WTC11 (cell line): ENCODE measurements at regions not wholly inside any gene's neighbourhood (a gene's known extent, or its start where the extent isn't known, plus 50 kb on each side); places are given as distances from the start of the nearest gene placed in this dataset.

Experiments
- ATAC-seq: fragments of 200-7000 bp; cut with Tn5 transposase; 2 replicates; pipeline ENCODE4 v1.10.0; 2021; ENCODE audit warnings: mild to moderate bottlenecking, moderate library complexity
- CTCF ChIA-PET: fragments of 300-600 bp; sonication (Branson Sonifier 250); formaldehyde crosslinking; loops from one replicate; lab custom pipeline; 2021; ENCODE audit warnings: antibody characterized with exemption; lab: Charles Lee
- POLR2A ChIA-PET: fragments of 350-600 bp; sonication (Branson Sonifier 250); formaldehyde crosslinking; loops from one replicate; lab custom pipeline; 2021; ENCODE audit warnings: antibody characterized with exemption; lab: Charles Lee
- DNase-seq: peaks from one replicate; pipeline ENCODE4 v3.0.0; 2021; ENCODE audit warnings: low spot score
- H3K27ac Mint-ChIP-seq: 2 replicates; pipeline ENCODE4 v1.8.0; 2021; ENCODE audit warnings: mixed read lengths
- H3K27me3 Mint-ChIP-seq: 2 replicates; pipeline ENCODE4 v1.8.0; 2021; ENCODE audit warnings: low read depth, mild to moderate bottlenecking, moderate library complexity, mixed read lengths
- H3K36me3 Mint-ChIP-seq: 2 replicates; pipeline ENCODE4 v1.8.0; 2021; ENCODE audit warnings: mixed read lengths
- H3K4me1 Mint-ChIP-seq: 2 replicates; pipeline ENCODE4 v1.8.0; 2022; ENCODE audit warnings: mixed read lengths
- H3K4me3 Mint-ChIP-seq: 2 replicates; pipeline ENCODE4 v1.8.0; 2021; ENCODE audit warnings: mild to moderate bottlenecking, moderate library complexity, mixed read lengths
- H3K9me3 Mint-ChIP-seq: 2 replicates; pipeline ENCODE4 v1.8.0; 2021; ENCODE audit warnings: mixed read lengths
- ATF1 ChIP-seq: sonication (generic); formaldehyde crosslinking; IDR thresholded peaks from 2 replicates; pipeline ENCODE4 v1.8.1; 2023; ENCODE audit warnings: mild to moderate bottlenecking, moderate library complexity, missing genetic modification reagents
- CBFB ChIP-seq: sonication (generic); formaldehyde crosslinking; IDR thresholded peaks from 2 replicates; pipeline ENCODE4 v1.8.1; 2022; ENCODE audit warnings: mild to moderate bottlenecking, low read depth, missing genetic modification reagents
- ELF4 ChIP-seq: sonication (generic); formaldehyde crosslinking; IDR thresholded peaks from 2 replicates; pipeline ENCODE4 v1.8.1; 2022; ENCODE audit warnings: low read depth, mild to moderate bottlenecking, moderate library complexity, missing genetic modification reagents
- GRHL2 ChIP-seq: fragments of 250-450 bp; sonication (Bioruptor Pico); IDR thresholded peaks from 2 replicates; pipeline ENCODE4 v1.8.0; 2022; ENCODE audit warnings: mild to moderate bottlenecking, moderate library complexity; ENCODE audit not compliant: insufficient replicate concordance, severe bottlenecking
- JUN ChIP-seq: sonication (generic); formaldehyde crosslinking; IDR thresholded peaks from 2 replicates; pipeline ENCODE4 v1.8.0; 2023; ENCODE audit warnings: mild to moderate bottlenecking, missing genetic modification reagents
- KAT7 ChIP-seq: sonication (generic); formaldehyde crosslinking; IDR thresholded peaks from 2 replicates; pipeline ENCODE4 v1.8.1; 2023; ENCODE audit warnings: missing genetic modification reagents, mild to moderate bottlenecking, borderline replicate concordance
- MXD4 ChIP-seq: fragments of 250-450 bp; sonication (Bioruptor Pico); IDR thresholded peaks from 2 replicates; pipeline ENCODE4 v1.8.0; 2021; ENCODE audit warnings: mild to moderate bottlenecking, moderate library complexity, borderline replicate concordance
- MYBL2 ChIP-seq: sonication (generic); formaldehyde crosslinking; IDR thresholded peaks from 2 replicates; pipeline ENCODE4 v1.8.1; 2023; ENCODE audit warnings: mild to moderate bottlenecking, moderate library complexity, missing genetic modification reagents
- SMAD3 ChIP-seq: sonication (generic); formaldehyde crosslinking; IDR thresholded peaks from 2 replicates; pipeline ENCODE4 v1.8.0; 2022; ENCODE audit warnings: missing genetic modification reagents, mild to moderate bottlenecking, borderline replicate concordance
- SOX15 ChIP-seq: fragments of 250-450 bp; sonication (Bioruptor Pico); IDR thresholded peaks from 2 replicates; pipeline ENCODE4 v1.9.0; 2021; ENCODE audit warnings: mild to moderate bottlenecking
- TEAD4 ChIP-seq: sonication (generic); formaldehyde crosslinking; IDR thresholded peaks from 2 replicates; pipeline ENCODE4 v1.8.0; 2022; ENCODE audit warnings: mild to moderate bottlenecking, missing genetic modification reagents
- TP53 ChIP-seq: sonication (generic); formaldehyde crosslinking; IDR thresholded peaks from 2 replicates; pipeline ENCODE4 v1.8.1; 2023; ENCODE audit warnings: mild to moderate bottlenecking, missing genetic modification reagents
- ZNF219 ChIP-seq: sonication (generic); formaldehyde crosslinking; IDR thresholded peaks from 2 replicates; pipeline ENCODE4 v1.8.0; 2023; ENCODE audit warnings: missing genetic modification reagents, mild to moderate bottlenecking, borderline replicate concordance
- ZNF416 ChIP-seq: fragments of 250-450 bp; sonication (Bioruptor Pico); IDR thresholded peaks from 2 replicates; pipeline ENCODE4 v1.9.0; 2021; ENCODE audit warnings: mild to moderate bottlenecking, inconsistent platforms
- ZNF671 ChIP-seq: fragments of 250-450 bp; sonication (Bioruptor Pico); IDR thresholded peaks from 2 replicates; pipeline ENCODE4 v1.8.0; 2021; ENCODE audit warnings: mild to moderate bottlenecking
- TF ChIP-seq, protein P1 (sequence below): sonication (generic); formaldehyde crosslinking; IDR thresholded peaks from 2 replicates; pipeline ENCODE4 v1.8.1; 2022; ENCODE audit warnings: mild to moderate bottlenecking, missing genetic modification reagents, moderate library complexity, borderline replicate concordance
- TF ChIP-seq, protein P2 (sequence below): sonication (generic); formaldehyde crosslinking; IDR thresholded peaks from 2 replicates; pipeline ENCODE4 v1.8.0; 2022; ENCODE audit warnings: mild to moderate bottlenecking, missing genetic modification reagents
- TF ChIP-seq, protein P3 (sequence below): sonication (generic); formaldehyde crosslinking; IDR thresholded peaks from 2 replicates; pipeline ENCODE4 v1.8.0; 2022; ENCODE audit warnings: mild to moderate bottlenecking, missing genetic modification reagents
- TF ChIP-seq, protein P4 (sequence below): sonication (generic); formaldehyde crosslinking; conservative IDR thresholded peaks from 2 replicates; pipeline ENCODE4 v1.8.1; 2022; ENCODE audit warnings: mild to moderate bottlenecking, missing genetic modification reagents
- TF ChIP-seq, protein P5 (sequence below): sonication (generic); formaldehyde crosslinking; IDR thresholded peaks from 2 replicates; pipeline ENCODE4 v1.8.0; 2023; ENCODE audit warnings: missing genetic modification reagents
- TF ChIP-seq, protein P6 (sequence below): fragments of 250-450 bp; sonication (Bioruptor Pico); IDR thresholded peaks from 2 replicates; pipeline ENCODE4 v1.9.0; 2021; ENCODE audit warnings: mild to moderate bottlenecking
- TF ChIP-seq, protein P7 (sequence below): sonication (generic); formaldehyde crosslinking; IDR thresholded peaks from 2 replicates; pipeline ENCODE4 v1.8.0; 2023; ENCODE audit warnings: missing genetic modification reagents, mild to moderate bottlenecking, borderline replicate concordance

DNA sequence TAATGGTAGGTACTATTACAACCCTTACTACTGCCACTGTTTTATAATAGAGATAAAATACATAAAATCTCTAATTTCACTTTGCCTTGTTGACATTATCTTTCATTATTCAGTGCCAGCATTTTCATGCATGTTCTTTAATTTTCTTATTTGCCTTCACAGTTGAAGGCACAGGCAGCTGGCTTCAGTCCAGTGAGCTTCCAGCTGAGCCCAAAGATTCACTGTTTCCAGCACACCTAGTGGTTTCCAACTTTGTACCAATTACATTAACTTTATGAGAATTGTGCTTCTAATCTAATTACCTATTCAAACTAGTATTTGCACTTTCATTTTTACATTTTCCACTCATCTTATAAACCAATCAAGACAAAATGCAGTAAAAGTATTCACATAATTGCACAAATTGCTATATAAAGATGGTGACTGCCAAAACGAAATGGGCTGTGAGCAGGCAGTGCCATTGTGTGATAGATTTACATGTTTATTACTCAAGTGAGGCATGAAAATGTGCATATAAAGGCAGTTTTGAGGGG lies 228.3 kb downstream of the MFSD1 start:
- H3K4me1 Mint-ChIP-seq: no peaks in the 10 kb centered on the region
- no peak overlapping the region for H3K27ac Mint-ChIP-seq
- ChIA-PET POLR2A (no interaction called here), CTCF (no interaction called here)
- DNase-seq (no peak), ATAC-seq (no peak)
- H3K36me3 Mint-ChIP-seq: no peaks in the 10 kb centered on the region
- TF ChIP-seq CBFB (CRISPR knock-in tag) (no peak), ZNF416 (CRISPR knock-in tag) (no peak), GRHL2 (CRISPR knock-in tag) (no peak), ZNF219 (no peak), KAT7 (CRISPR knock-in tag) (no peak), ZNF671 (CRISPR knock-in tag) (no peak), ATF1 (no peak), SOX15 (CRISPR knock-in tag) (no peak), ELF4 (no peak), TP53 (no peak), SMAD3 (CRISPR knock-in tag) (no peak), MYBL2 (CRISPR knock-in tag) (no peak)
- TF ChIP-seq, protein P1, sequence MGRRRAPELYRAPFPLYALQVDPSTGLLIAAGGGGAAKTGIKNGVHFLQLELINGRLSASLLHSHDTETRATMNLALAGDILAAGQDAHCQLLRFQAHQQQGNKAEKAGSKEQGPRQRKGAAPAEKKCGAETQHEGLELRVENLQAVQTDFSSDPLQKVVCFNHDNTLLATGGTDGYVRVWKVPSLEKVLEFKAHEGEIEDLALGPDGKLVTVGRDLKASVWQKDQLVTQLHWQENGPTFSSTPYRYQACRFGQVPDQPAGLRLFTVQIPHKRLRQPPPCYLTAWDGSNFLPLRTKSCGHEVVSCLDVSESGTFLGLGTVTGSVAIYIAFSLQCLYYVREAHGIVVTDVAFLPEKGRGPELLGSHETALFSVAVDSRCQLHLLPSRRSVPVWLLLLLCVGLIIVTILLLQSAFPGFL (CRISPR knock-in tag): no peak
- TF ChIP-seq, protein P2, sequence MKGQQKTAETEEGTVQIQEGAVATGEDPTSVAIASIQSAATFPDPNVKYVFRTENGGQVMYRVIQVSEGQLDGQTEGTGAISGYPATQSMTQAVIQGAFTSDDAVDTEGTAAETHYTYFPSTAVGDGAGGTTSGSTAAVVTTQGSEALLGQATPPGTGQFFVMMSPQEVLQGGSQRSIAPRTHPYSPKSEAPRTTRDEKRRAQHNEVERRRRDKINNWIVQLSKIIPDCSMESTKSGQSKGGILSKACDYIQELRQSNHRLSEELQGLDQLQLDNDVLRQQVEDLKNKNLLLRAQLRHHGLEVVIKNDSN (CRISPR knock-in tag): no peak
- TF ChIP-seq, protein P3, sequence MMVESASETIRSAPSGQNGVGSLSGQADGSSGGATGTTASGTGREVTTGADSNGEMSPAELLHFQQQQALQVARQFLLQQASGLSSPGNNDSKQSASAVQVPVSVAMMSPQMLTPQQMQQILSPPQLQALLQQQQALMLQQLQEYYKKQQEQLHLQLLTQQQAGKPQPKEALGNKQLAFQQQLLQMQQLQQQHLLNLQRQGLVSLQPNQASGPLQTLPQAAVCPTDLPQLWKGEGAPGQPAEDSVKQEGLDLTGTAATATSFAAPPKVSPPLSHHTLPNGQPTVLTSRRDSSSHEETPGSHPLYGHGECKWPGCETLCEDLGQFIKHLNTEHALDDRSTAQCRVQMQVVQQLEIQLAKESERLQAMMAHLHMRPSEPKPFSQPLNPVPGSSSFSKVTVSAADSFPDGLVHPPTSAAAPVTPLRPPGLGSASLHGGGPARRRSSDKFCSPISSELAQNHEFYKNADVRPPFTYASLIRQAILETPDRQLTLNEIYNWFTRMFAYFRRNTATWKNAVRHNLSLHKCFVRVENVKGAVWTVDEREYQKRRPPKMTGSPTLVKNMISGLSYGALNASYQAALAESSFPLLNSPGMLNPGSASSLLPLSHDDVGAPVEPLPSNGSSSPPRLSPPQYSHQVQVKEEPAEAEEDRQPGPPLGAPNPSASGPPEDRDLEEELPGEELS (CRISPR knock-in tag): no peak
- TF ChIP-seq, protein P4, sequence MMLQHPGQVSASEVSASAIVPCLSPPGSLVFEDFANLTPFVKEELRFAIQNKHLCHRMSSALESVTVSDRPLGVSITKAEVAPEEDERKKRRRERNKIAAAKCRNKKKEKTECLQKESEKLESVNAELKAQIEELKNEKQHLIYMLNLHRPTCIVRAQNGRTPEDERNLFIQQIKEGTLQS: no peak
- no peaks in the 10 kb centered on the region for H3K27me3 Mint-ChIP-seq
- H3K4me3 Mint-ChIP-seq: no peak overlapping the region
- peaks cover 11% of the 10 kb centered on the region for H3K9me3 Mint-ChIP-seq

DNA sequence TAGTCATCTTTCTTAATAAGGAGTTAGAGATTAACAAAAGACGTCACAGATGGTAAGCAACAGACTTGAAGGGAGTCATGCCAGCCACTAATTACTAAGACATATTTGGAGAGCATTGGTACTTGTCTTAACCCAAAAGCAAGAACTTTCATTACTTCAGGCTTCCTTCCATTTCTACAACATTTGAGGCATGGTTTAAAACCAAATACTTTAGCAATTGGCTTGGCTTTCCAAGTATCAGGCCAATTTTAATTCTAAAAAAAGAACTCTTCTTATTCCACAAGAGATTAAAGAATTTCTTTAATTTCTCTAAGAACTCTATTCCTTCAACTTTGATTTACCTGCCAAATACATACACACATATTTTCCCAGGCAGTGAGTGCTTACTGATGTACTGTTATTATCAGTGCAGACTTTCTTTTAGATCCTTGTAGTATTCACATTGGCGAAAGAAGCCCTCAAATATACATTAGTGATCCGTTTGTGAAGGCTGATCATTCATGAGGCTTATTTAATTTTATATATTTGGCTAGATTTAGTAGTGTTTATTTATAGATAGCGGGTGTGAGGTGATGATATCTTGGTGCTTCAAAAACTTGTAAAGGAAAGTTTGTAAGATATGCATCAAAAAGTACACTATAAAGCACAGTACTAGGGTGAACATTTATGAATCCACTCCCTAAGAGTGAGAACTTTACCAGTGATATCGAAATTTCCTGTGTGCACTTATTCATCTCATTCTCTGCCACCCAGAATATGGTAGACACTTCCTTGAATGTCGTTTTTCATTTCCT lies 229.2 kb downstream of the MFSD1 start:
- ChIA-PET POLR2A (no interaction called here), CTCF (no interaction called here)
- ATAC-seq (no peak), DNase-seq (no peak)
- Mint-ChIP-seq H3K27me3 (no peaks in the 10 kb centered on the region), H3K4me3 (no peak overlapping the region), H3K36me3 (no peaks in the 10 kb centered on the region), H3K4me1 (no peaks in the 10 kb centered on the region), H3K9me3 (peaks cover 8% of the 10 kb centered on the region), H3K27ac (no peak overlapping the region)
- TF ChIP-seq, protein P5, sequence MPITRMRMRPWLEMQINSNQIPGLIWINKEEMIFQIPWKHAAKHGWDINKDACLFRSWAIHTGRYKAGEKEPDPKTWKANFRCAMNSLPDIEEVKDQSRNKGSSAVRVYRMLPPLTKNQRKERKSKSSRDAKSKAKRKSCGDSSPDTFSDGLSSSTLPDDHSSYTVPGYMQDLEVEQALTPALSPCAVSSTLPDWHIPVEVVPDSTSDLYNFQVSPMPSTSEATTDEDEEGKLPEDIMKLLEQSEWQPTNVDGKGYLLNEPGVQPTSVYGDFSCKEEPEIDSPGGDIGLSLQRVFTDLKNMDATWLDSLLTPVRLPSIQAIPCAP (CRISPR knock-in tag): no peak
- TF ChIP-seq ELF4 (no peak), TEAD4 (no peak), MXD4 (no peak), JUN (CRISPR knock-in tag) (no peak)
- TF ChIP-seq, protein P6, sequence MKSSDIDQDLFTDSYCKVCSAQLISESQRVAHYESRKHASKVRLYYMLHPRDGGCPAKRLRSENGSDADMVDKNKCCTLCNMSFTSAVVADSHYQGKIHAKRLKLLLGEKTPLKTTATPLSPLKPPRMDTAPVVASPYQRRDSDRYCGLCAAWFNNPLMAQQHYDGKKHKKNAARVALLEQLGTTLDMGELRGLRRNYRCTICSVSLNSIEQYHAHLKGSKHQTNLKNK: no peak
- TF ChIP-seq, protein P2 (CRISPR knock-in tag): no peak
- TF ChIP-seq, protein P3 (CRISPR knock-in tag): no peak
- TF ChIP-seq, protein P7, sequence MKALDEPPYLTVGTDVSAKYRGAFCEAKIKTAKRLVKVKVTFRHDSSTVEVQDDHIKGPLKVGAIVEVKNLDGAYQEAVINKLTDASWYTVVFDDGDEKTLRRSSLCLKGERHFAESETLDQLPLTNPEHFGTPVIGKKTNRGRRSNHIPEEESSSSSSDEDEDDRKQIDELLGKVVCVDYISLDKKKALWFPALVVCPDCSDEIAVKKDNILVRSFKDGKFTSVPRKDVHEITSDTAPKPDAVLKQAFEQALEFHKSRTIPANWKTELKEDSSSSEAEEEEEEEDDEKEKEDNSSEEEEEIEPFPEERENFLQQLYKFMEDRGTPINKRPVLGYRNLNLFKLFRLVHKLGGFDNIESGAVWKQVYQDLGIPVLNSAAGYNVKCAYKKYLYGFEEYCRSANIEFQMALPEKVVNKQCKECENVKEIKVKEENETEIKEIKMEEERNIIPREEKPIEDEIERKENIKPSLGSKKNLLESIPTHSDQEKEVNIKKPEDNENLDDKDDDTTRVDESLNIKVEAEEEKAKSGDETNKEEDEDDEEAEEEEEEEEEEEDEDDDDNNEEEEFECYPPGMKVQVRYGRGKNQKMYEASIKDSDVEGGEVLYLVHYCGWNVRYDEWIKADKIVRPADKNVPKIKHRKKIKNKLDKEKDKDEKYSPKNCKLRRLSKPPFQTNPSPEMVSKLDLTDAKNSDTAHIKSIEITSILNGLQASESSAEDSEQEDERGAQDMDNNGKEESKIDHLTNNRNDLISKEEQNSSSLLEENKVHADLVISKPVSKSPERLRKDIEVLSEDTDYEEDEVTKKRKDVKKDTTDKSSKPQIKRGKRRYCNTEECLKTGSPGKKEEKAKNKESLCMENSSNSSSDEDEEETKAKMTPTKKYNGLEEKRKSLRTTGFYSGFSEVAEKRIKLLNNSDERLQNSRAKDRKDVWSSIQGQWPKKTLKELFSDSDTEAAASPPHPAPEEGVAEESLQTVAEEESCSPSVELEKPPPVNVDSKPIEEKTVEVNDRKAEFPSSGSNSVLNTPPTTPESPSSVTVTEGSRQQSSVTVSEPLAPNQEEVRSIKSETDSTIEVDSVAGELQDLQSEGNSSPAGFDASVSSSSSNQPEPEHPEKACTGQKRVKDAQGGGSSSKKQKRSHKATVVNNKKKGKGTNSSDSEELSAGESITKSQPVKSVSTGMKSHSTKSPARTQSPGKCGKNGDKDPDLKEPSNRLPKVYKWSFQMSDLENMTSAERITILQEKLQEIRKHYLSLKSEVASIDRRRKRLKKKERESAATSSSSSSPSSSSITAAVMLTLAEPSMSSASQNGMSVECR (CRISPR knock-in tag): no peak
